ENCODE measurements at regions not wholly inside any gene's neighbourhood (a gene's known extent, or its start where the extent isn't known, plus 50 kb on each side); places are given as distances from the start of the nearest gene placed in this dataset.
A peak's percentile ranks its signal among the peaks of the same experiment; 100 is the strongest.

GRCh38 chr1:54463259-54464030 is 57.3 kb upstream of the SSBP3 start:
- H3K4me3 ChIP-seq, result no peak overlapping the region
- DNase-seq, result no peak
- H3K27ac ChIP-seq, result no peak overlapping the region
- peaks cover 26% of the 10 kb centered on the region for H3K4me1 ChIP-seq
- H3K9me3 ChIP-seq (replicated peaks), result no peaks in the 10 kb centered on the region
- H3K27me3 ChIP-seq, result no peaks in the 10 kb centered on the region
- no peaks in the 10 kb centered on the region for H3K36me3 ChIP-seq

- Histone ChIP-seq H3K4me3 (peak overlapping the region; percentile 22), H3K4me1 (peaks cover 26% of the 10 kb centered on the region), H3K9me3 (replicated peaks) (no peaks in the 10 kb centered on the region), H3K36me3 (no peaks in the 10 kb centered on the region), H3K27me3 (no peaks in the 10 kb centered on the region), H3K27ac (no peak overlapping the region; the same call in 1 of the 2 replicates)
- DNase-seq, result no peak
These were observed 56.5 kb upstream of the SSBP3 start for GRCh38 chr1:54462597-54463258.

- DNase-seq, result peak; percentile 54 to 76
These were observed 55.8 kb upstream of the SSBP3 start for GRCh38 chr1:54461731-54462596.

GRCh38 chr1:54460861-54461387 is 54.7 kb upstream of the SSBP3 start:
- no peaks in the 10 kb centered on the region for H3K36me3 ChIP-seq
- H3K27ac ChIP-seq, result no peak overlapping the region
- no peaks in the 10 kb centered on the region for H3K9me3 ChIP-seq (replicated peaks)
- peaks cover 31% of the 10 kb centered on the region for H3K4me1 ChIP-seq
- H3K27me3 ChIP-seq, result no peaks in the 10 kb centered on the region
- no peak for DNase-seq
- no peak overlapping the region for H3K4me3 ChIP-seq

More at GRCh38 chr1:54461731-54462596, 55.8 kb upstream of the SSBP3 start:
- no peaks in the 10 kb centered on the region for H3K36me3 ChIP-seq
- H3K9me3 ChIP-seq (replicated peaks), result no peaks in the 10 kb centered on the region
- peak overlapping the region; percentile 22 for H3K4me3 ChIP-seq
- peaks cover 28% of the 10 kb centered on the region for H3K4me1 ChIP-seq
- no peak overlapping the region; the same call in 1 of the 2 replicates for H3K27ac ChIP-seq
- H3K27me3 ChIP-seq, result no peaks in the 10 kb centered on the region

- no peak for DNase-seq
- H3K4me3 ChIP-seq, result no peak overlapping the region
These were observed 54.2 kb upstream of the SSBP3 start for GRCh38 chr1:54460351-54460750.

GRCh38 chr1:54459726-54460191 is 53.6 kb upstream of the SSBP3 start:
- Histone ChIP-seq H3K27me3 (no peaks in the 10 kb centered on the region), H3K4me1 (peaks cover 31% of the 10 kb centered on the region), H3K9me3 (replicated peaks) (no peaks in the 10 kb centered on the region), H3K36me3 (no peaks in the 10 kb centered on the region), H3K27ac (no peak overlapping the region), H3K4me3 (no peak overlapping the region)
- peak; percentile 43 to 70 for DNase-seq

More at GRCh38 chr1:54460351-54460750, 54.2 kb upstream of the SSBP3 start:
- peaks cover 31% of the 10 kb centered on the region for H3K4me1 ChIP-seq
- no peaks in the 10 kb centered on the region for H3K27me3 ChIP-seq
- no peaks in the 10 kb centered on the region for H3K36me3 ChIP-seq
- no peaks in the 10 kb centered on the region for H3K9me3 ChIP-seq (replicated peaks)
- H3K27ac ChIP-seq, result no peak overlapping the region

- no peaks in the 10 kb centered on the region for H3K27me3 ChIP-seq
These were observed 52.9 kb upstream of the SSBP3 start for GRCh38 chr1:54459140-54459539.

GRCh38 chr1:54456921-54457529 is 50.8 kb upstream of the SSBP3 start:
- peak in 1 of 2 experiments; percentile 52 for DNase-seq
- Histone ChIP-seq H3K27ac (no peak overlapping the region), H3K4me1 (peaks cover 17% of the 10 kb centered on the region), H3K27me3 (no peaks in the 10 kb centered on the region), H3K9me3 (replicated peaks) (no peaks in the 10 kb centered on the region), H3K36me3 (no peaks in the 10 kb centered on the region), H3K4me3 (no peak overlapping the region)

More at GRCh38 chr1:54459140-54459539, 52.9 kb upstream of the SSBP3 start:
- H3K4me3 ChIP-seq, result no peak overlapping the region
- no peaks in the 10 kb centered on the region for H3K9me3 ChIP-seq (replicated peaks)
- DNase-seq, result no peak
- H3K36me3 ChIP-seq, result no peaks in the 10 kb centered on the region
- peaks cover 31% of the 10 kb centered on the region for H3K4me1 ChIP-seq
- no peak overlapping the region for H3K27ac ChIP-seq

- Histone ChIP-seq H3K4me3 (no peak overlapping the region), H3K27me3 (no peaks in the 10 kb centered on the region), H3K9me3 (replicated peaks) (0 out of 2 replicates have a peak, but pooled peaks cover 2% of the 10 kb centered on the region), H3K27ac (no peak overlapping the region), H3K36me3 (no peaks in the 10 kb centered on the region), H3K4me1 (peaks cover 15% of the 10 kb centered on the region)
- DNase-seq, result no peak
These were observed 50.2 kb upstream of the SSBP3 start for GRCh38 chr1:54456361-54456760.
